RWPE1 (cell line): ENCODE measurements at regions not wholly inside any gene's neighbourhood (a gene's known extent, or its start where the extent isn't known, plus 50 kb on each side); places are given as distances from the start of the nearest gene placed in this dataset.
A peak's percentile ranks its signal among the peaks of the same experiment; 100 is the strongest.

Experiments
- CTCF ChIA-PET: fragments of 350-600 bp; sonication (Branson Sonifier 250); formaldehyde crosslinking; extraction: SDS; loops from one replicate; lab custom pipeline; 2021; lab: Yijun Ruan, JAX
- POLR2A ChIA-PET: fragments of 400-600 bp; formaldehyde crosslinking; extraction: SDS; loops from one replicate; lab custom pipeline; 2020; ENCODE audit warnings: antibody characterized with exemption; ENCODE audit not compliant: low non-redundant PET; lab: Yijun Ruan, JAX
- DNase-seq: peaks from one replicate; pipeline ENCODE4 v3.0.0; 2012; ENCODE audit warnings: low spot score
- H3K27ac ChIP-seq: fragments of 450-650 bp; 2 replicates; pipeline ENCODE4 v1.5.1; 2017
- CTCF ChIP-seq: fragments of 450-650 bp; conservative IDR thresholded peaks from 2 replicates; pipeline ENCODE4 v1.5.1; 2017; ENCODE audit warnings: low read depth, mild to moderate bottlenecking

GRCh38 chr3:137460944-137461343, 303.2 kb upstream of the SOX14 start:
- TF ChIP-seq CTCF, result no peak
- ChIA-PET POLR2A (no interaction called here), CTCF (no interaction called here)
- no peak for DNase-seq
- H3K27ac ChIP-seq, result peak overlapping the region; percentile 58

GRCh38 chr3:137463131-137463530, 301.0 kb upstream of the SOX14 start:
- DNase-seq, result no peak
- ChIA-PET POLR2A (no interaction called here), CTCF (no interaction called here)
- no peak overlapping the region for H3K27ac ChIP-seq
- no peak for TF ChIP-seq CTCF

- no peak for DNase-seq
- CTCF ChIA-PET, result interaction anchor here (0.6 kb wide), 1 partner anchor 1475 kb away, joined by 4 read pairs; no protein-coding TSS in a partner anchor
- TF ChIP-seq CTCF, result no peak
- H3K27ac ChIP-seq, result no peak overlapping the region
- POLR2A ChIA-PET, result no interaction called here
Observed at GRCh38 chr3:137464341-137464740, 299.8 kb upstream of the SOX14 start.

GRCh38 chr3:137468446-137468845, 295.7 kb upstream of the SOX14 start:
- CTCF ChIA-PET, result no interaction called here
- POLR2A ChIA-PET, result no interaction called here

GRCh38 chr3:137469263-137469662, 294.9 kb upstream of the SOX14 start:
- no peak for DNase-seq
- TF ChIP-seq CTCF, result no peak
- no peak overlapping the region for H3K27ac ChIP-seq
- ChIA-PET POLR2A (no interaction called here), CTCF (no interaction called here)

More at GRCh38 chr3:137468446-137468845, 295.7 kb upstream of the SOX14 start:
- DNase-seq, result peak; percentile 8
- H3K27ac ChIP-seq, result no peak overlapping the region
- TF ChIP-seq CTCF, result no peak

- no peak for DNase-seq
- no peak overlapping the region for H3K27ac ChIP-seq
- ChIA-PET CTCF (no interaction called here), POLR2A (no interaction called here)
- no peak for TF ChIP-seq CTCF
Observed at GRCh38 chr3:137471130-137471529, 293.0 kb upstream of the SOX14 start.
